Osteoblast (primary cell): ENCODE measurements at regions not wholly inside any gene's neighbourhood (a gene's known extent, or its start where the extent isn't known, plus 50 kb on each side); places are given as distances from the start of the nearest gene placed in this dataset.

Experiments used
- DNase-seq: peaks from one replicate; pipeline ENCODE4 v3.0.0; 2011; ENCODE audit warnings: low spot score, mixed read lengths; ENCODE audit not compliant: insufficient read length; ENCODE audit errors: missing footprints
- H2AFZ ChIP-seq: 2 replicates; pipeline ENCODE4 v1.6.0; 2011; ENCODE audit warnings: mild to moderate bottlenecking, low read length
- H3K27ac ChIP-seq: 2 replicates; pipeline ENCODE4 v1.5.1; 2011; ENCODE audit warnings: mild to moderate bottlenecking, low read depth, low read length, moderate library complexity
- H3K27me3 ChIP-seq: 2 replicates; pipeline ENCODE4 v1.6.0; 2012; ENCODE audit warnings: mild to moderate bottlenecking, control low read depth, inconsistent platforms, low read length, moderate library complexity; ENCODE audit not compliant: insufficient read depth
- H3K36me3 ChIP-seq: 2 replicates; pipeline ENCODE4 v1.5.1; 2011; ENCODE audit warnings: mild to moderate bottlenecking, low read length, control low read depth, moderate library complexity; ENCODE audit not compliant: insufficient read depth
- H3K4me1 ChIP-seq: 2 replicates; pipeline ENCODE4 v1.5.1; 2011; ENCODE audit warnings: mild to moderate bottlenecking, low read length, control low read depth, moderate library complexity; ENCODE audit not compliant: insufficient read depth
- H3K4me2 ChIP-seq: 2 replicates; pipeline ENCODE4 v1.6.0; 2011; ENCODE audit warnings: mild to moderate bottlenecking, low read length; ENCODE audit not compliant: insufficient read depth
- H3K4me3 ChIP-seq: fragments of 200-600 bp; sonication (generic); 3 replicates; pipeline ENCODE4 v1.5.1; 2012; ENCODE audit warnings: mild to moderate bottlenecking, low read length, inconsistent platforms; ENCODE audit not compliant: insufficient read depth
- H3K79me2 ChIP-seq: 2 replicates; pipeline ENCODE4 v1.6.0; 2012; ENCODE audit warnings: mild to moderate bottlenecking, low read length, control low read depth, inconsistent platforms; ENCODE audit not compliant: insufficient read depth
- H3K9me3 ChIP-seq: 2 replicates; pipeline ENCODE4 v1.5.1; 2011; ENCODE audit warnings: low read depth, low read length, control low read depth
- H4K20me1 ChIP-seq: 2 replicates; pipeline ENCODE4 v1.6.0; 2012; ENCODE audit warnings: mild to moderate bottlenecking, low read length, control low read depth; ENCODE audit not compliant: insufficient read depth
- CTCF ChIP-seq: IDR thresholded peaks from 2 replicates; pipeline ENCODE4 v1.5.1; 2011; ENCODE audit warnings: mild to moderate bottlenecking, low read depth, low read length, moderate library complexity; ENCODE audit errors: extremely low read depth

- TF ChIP-seq CTCF: no peak
- Histone ChIP-seq H2AFZ (no peak overlapping the region), H3K27me3 (peaks cover 35% of the 10 kb centered on the region), H3K27ac (no peak overlapping the region), H3K4me3 (no peak overlapping the region), H3K4me2 (no peak overlapping the region), H3K79me2 (no peaks in the 10 kb centered on the region), H3K36me3 (no peaks in the 10 kb centered on the region), H3K9me3 (no peaks in the 10 kb centered on the region), H3K4me1 (no peaks in the 10 kb centered on the region), H4K20me1 (peaks cover 4% of the 10 kb centered on the region)
- no peak for DNase-seq
Observed at GRCh38 chrX:39309721-39310152, 508.5 kb downstream of the MID1IP1 start.

- TF ChIP-seq CTCF: no peak
- Histone ChIP-seq H3K36me3 (no peaks in the 10 kb centered on the region), H4K20me1 (peaks cover 4% of the 10 kb centered on the region), H3K4me1 (no peaks in the 10 kb centered on the region), H3K27ac (no peak overlapping the region), H3K4me2 (no peak overlapping the region), H3K27me3 (peaks cover 37% of the 10 kb centered on the region), H2AFZ (no peak overlapping the region), H3K9me3 (no peaks in the 10 kb centered on the region), H3K4me3 (no peak overlapping the region), H3K79me2 (no peaks in the 10 kb centered on the region)
- DNase-seq: no peak
Observed at GRCh38 chrX:39310891-39311290, 509.6 kb downstream of the MID1IP1 start.

- Histone ChIP-seq H3K4me2 (no peak overlapping the region), H3K4me1 (no peaks in the 10 kb centered on the region), H3K36me3 (no peaks in the 10 kb centered on the region), H3K27ac (no peak overlapping the region), H3K27me3 (peaks cover 36% of the 10 kb centered on the region), H2AFZ (no peak overlapping the region), H3K4me3 (no peak overlapping the region), H4K20me1 (peaks cover 4% of the 10 kb centered on the region), H3K79me2 (no peaks in the 10 kb centered on the region), H3K9me3 (no peaks in the 10 kb centered on the region)
- no peak for TF ChIP-seq CTCF
- no peak for DNase-seq
Observed at GRCh38 chrX:39311646-39312045, 510.4 kb downstream of the MID1IP1 start.

- Histone ChIP-seq H3K9me3 (no peaks in the 10 kb centered on the region), H3K36me3 (no peaks in the 10 kb centered on the region), H3K4me3 (no peak overlapping the region), H3K79me2 (no peaks in the 10 kb centered on the region), H3K27ac (no peak overlapping the region), H4K20me1 (peaks cover 4% of the 10 kb centered on the region), H3K4me1 (no peaks in the 10 kb centered on the region), H3K4me2 (no peak overlapping the region), H2AFZ (no peak overlapping the region), H3K27me3 (peaks cover 36% of the 10 kb centered on the region)
- DNase-seq: no peak
- TF ChIP-seq CTCF: no peak
Observed at GRCh38 chrX:39313146-39313545, 511.9 kb downstream of the MID1IP1 start.
